ENCODE measurements at regions not wholly inside any gene's neighbourhood (a gene's known extent, or its start where the extent isn't known, plus 50 kb on each side); places are given as distances from the start of the nearest gene placed in this dataset.

- H3K4me3 Mint-ChIP-seq: no peak overlapping the region
- Histone ChIP-seq H2BK5ac (ENCODE audit: insufficient read length, low read length) (no peak overlapping the region), H3T11ph (ENCODE audit: low read length) (no peak overlapping the region), H2BK15ac (ENCODE audit: low read depth, low read length) (no peak overlapping the region), H3K9me3 (ENCODE audit: control insufficient read depth, low read depth, low read length) (no peaks in the 10 kb centered on the region), H3K4me2 (ENCODE audit: insufficient read depth, insufficient read length, low read length) (no peak overlapping the region), H3K14ac (ENCODE audit: insufficient read depth, low read length) (no peak overlapping the region), H3K79me2 (ENCODE audit: insufficient read depth, low read length) (no peaks in the 10 kb centered on the region), H4K20me1 (ENCODE audit: control insufficient read depth, insufficient read depth, insufficient read length) (no peaks in the 10 kb centered on the region), H3K18ac (ENCODE audit: insufficient read length, low read depth, low read length) (no peak overlapping the region), H4K5ac (ENCODE audit: insufficient read length, low read depth, low read length) (no peak overlapping the region), H3K56ac (ENCODE audit: insufficient read length, low read depth, low read length) (no peak overlapping the region), H3K4me1 (ENCODE audit: insufficient read depth, low read length) (no peaks in the 10 kb centered on the region), H4K91ac (ENCODE audit: insufficient read length, low read depth, low read length) (no peak overlapping the region), H3K23me2 (ENCODE audit: insufficient read length, low read depth, low read length, poor library complexity, severe bottlenecking) (no peaks in the 10 kb centered on the region), H2AFZ (ENCODE audit: low read length) (no peak overlapping the region), H2BK12ac (ENCODE audit: insufficient read length, low read depth, low read length) (no peak overlapping the region), H3K79me1 (ENCODE audit: insufficient read depth, low read depth, low read length, poor library complexity, severe bottlenecking) (no peaks in the 10 kb centered on the region), H2BK120ac (ENCODE audit: low read depth, low read length, poor library complexity, severe bottlenecking) (no peak overlapping the region), H4K8ac (replicated peaks; ENCODE audit: insufficient read length, low read depth, low read length) (no peak overlapping the region), H3K9ac (ENCODE audit: extremely low read depth, insufficient read length, low read length) (no peak overlapping the region), H2BK20ac (ENCODE audit: low read depth, low read length, poor library complexity, severe bottlenecking) (no peak overlapping the region), H2AK5ac (ENCODE audit: insufficient read length, low read length) (no peak overlapping the region), H3K27me3 (ENCODE audit: insufficient read depth, low read length) (no peaks in the 10 kb centered on the region), H3K23ac (ENCODE audit: insufficient read length, low read depth, low read length) (no peak overlapping the region), H3K4ac (ENCODE audit: low read depth, low read length) (no peak overlapping the region), H3K27ac (ENCODE audit: insufficient read length, low read depth, low read length) (no peak overlapping the region)
- no peak overlapping the region for H3K27ac Mint-ChIP-seq
- no peaks in the 10 kb centered on the region for H3K9me3 Mint-ChIP-seq
- TF ChIP-seq, protein P1, sequence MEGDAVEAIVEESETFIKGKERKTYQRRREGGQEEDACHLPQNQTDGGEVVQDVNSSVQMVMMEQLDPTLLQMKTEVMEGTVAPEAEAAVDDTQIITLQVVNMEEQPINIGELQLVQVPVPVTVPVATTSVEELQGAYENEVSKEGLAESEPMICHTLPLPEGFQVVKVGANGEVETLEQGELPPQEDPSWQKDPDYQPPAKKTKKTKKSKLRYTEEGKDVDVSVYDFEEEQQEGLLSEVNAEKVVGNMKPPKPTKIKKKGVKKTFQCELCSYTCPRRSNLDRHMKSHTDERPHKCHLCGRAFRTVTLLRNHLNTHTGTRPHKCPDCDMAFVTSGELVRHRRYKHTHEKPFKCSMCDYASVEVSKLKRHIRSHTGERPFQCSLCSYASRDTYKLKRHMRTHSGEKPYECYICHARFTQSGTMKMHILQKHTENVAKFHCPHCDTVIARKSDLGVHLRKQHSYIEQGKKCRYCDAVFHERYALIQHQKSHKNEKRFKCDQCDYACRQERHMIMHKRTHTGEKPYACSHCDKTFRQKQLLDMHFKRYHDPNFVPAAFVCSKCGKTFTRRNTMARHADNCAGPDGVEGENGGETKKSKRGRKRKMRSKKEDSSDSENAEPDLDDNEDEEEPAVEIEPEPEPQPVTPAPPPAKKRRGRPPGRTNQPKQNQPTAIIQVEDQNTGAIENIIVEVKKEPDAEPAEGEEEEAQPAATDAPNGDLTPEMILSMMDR (conservative IDR thresholded peaks at IDR 0.05): no peak
- H3K27me3 Mint-ChIP-seq (ENCODE audit: low read depth): no peaks in the 10 kb centered on the region
- no CpG with 5 or more reads among the region's 2 CpGs for WGBS (ENCODE audit: extremely low coverage, insufficient read length, low lambda C conversion rate)
- H3K4me1 Mint-ChIP-seq: peaks cover 7 to 10% of the 10 kb centered on the region in 2 experiments
- DNase-seq: no peak
- H3K36me3 Mint-ChIP-seq (ENCODE audit: insufficient read depth in 1 of 3, low read depth in 3 of 3): no peaks in the 10 kb centered on the region
Observed at GRCh38 chr5:105812304-105812703, 1858.4 kb downstream of the EFNA5 start.
